HEK293T (cell line): ENCODE measurements at regions not wholly inside any gene's neighbourhood (a gene's known extent, or its start where the extent isn't known, plus 50 kb on each side); places are given as distances from the start of the nearest gene placed in this dataset.

Experiments used
- CTCF ChIA-PET: fragments of 350-600 bp; formaldehyde crosslinking; extraction: SDS; loops from one replicate; lab custom pipeline; 2021; ENCODE audit warnings: antibody characterized with exemption, inconsistent platforms; lab: Yijun Ruan, JAX
- POLR2A ChIA-PET: fragments of 350-600 bp; formaldehyde crosslinking; extraction: SDS; loops from one replicate; lab custom pipeline; 2020; ENCODE audit warnings: antibody characterized with exemption, inconsistent platforms; lab: Yijun Ruan, JAX
- DNase-seq: peaks from one replicate; pipeline ENCODE4 v3.0.0; 2012; ENCODE audit warnings: mixed read lengths; ENCODE audit errors: extremely low spot score
- ARNT ChIP-seq: fragments of 450-650 bp; IDR thresholded peaks from 2 replicates; pipeline ENCODE4 v1.6.1; 2017; ENCODE audit warnings: mild to moderate bottlenecking
- BHLHE40 ChIP-seq: fragments of 450-650 bp; IDR thresholded peaks from 2 replicates; pipeline ENCODE4 v1.6.1; 2016; ENCODE audit warnings: mild to moderate bottlenecking, moderate library complexity, borderline replicate concordance
- CTBP1 ChIP-seq: fragments of 450-650 bp; IDR thresholded peaks from 2 replicates; pipeline ENCODE4 v1.6.1; 2016; ENCODE audit warnings: borderline replicate concordance
- ELF4 ChIP-seq: fragments of 450-650 bp; IDR thresholded peaks from 2 replicates; pipeline ENCODE4 v1.6.1; 2017; ENCODE audit warnings: antibody characterized with exemption
- FOXA1 ChIP-seq: fragments of 450-650 bp; IDR thresholded peaks from 2 replicates; pipeline ENCODE4 v1.6.1; 2016; ENCODE audit warnings: mild to moderate bottlenecking
- FOXK2 ChIP-seq: fragments of 450-650 bp; IDR thresholded peaks from 2 replicates; pipeline ENCODE4 v1.6.1; 2016; ENCODE audit warnings: mild to moderate bottlenecking
- FOXM1 ChIP-seq: fragments of 450-650 bp; IDR thresholded peaks from 2 replicates; pipeline ENCODE4 v1.6.1; 2017; ENCODE audit warnings: mild to moderate bottlenecking, borderline replicate concordance
- HDGF ChIP-seq: fragments of 450-650 bp; IDR thresholded peaks from 2 replicates; pipeline ENCODE4 v1.6.1; 2017; ENCODE audit warnings: antibody characterized with exemption, borderline replicate concordance
- L3MBTL2 ChIP-seq: fragments of 450-650 bp; conservative IDR thresholded peaks from 2 replicates; pipeline ENCODE4 v1.6.1; 2016; ENCODE audit warnings: mild to moderate bottlenecking
- LEF1 ChIP-seq: fragments of 450-650 bp; IDR thresholded peaks from 2 replicates; pipeline ENCODE4 v1.6.1; 2017; ENCODE audit warnings: mild to moderate bottlenecking, borderline replicate concordance
- NFRKB ChIP-seq: fragments of 450-650 bp; IDR thresholded peaks from 2 replicates; pipeline ENCODE4 v1.6.1; 2016; ENCODE audit warnings: mild to moderate bottlenecking, moderate library complexity
- PKNOX1 ChIP-seq: fragments of 450-650 bp; IDR thresholded peaks from 2 replicates; pipeline ENCODE4 v1.6.1; 2016
- SP1 ChIP-seq: fragments of 450-650 bp; IDR thresholded peaks from 2 replicates; pipeline ENCODE4 v1.6.1; 2017
- SUZ12 ChIP-seq: fragments of 450-650 bp; IDR thresholded peaks from 2 replicates; pipeline ENCODE4 v1.6.1; 2016; ENCODE audit warnings: mild to moderate bottlenecking
- TARDBP ChIP-seq: fragments of 450-650 bp; IDR thresholded peaks from 2 replicates; pipeline ENCODE4 v1.6.1; 2016
- ZNF384 ChIP-seq: fragments of 450-650 bp; IDR thresholded peaks from 2 replicates; pipeline ENCODE4 v1.6.1; 2016

- DNase-seq: no peak
- ChIA-PET CTCF (no interaction called here), POLR2A (no interaction called here)
- TF ChIP-seq ELF4 (no peak), BHLHE40 (no peak)
Observed at GRCh38 chr13:111541752-111542529, 221.5 kb downstream of the TEX29 start.

- TF ChIP-seq NFRKB: no peak
- POLR2A ChIA-PET: no interaction called here
- no peak for DNase-seq
- CTCF ChIA-PET: no interaction called here
Observed at GRCh38 chr13:111542530-111543341, 222.3 kb downstream of the TEX29 start.

GRCh38 chr13:111546921-111547675 is 226.7 kb downstream of the TEX29 start:
- TF ChIP-seq ZNF384 (no peak), FOXM1 (no peak), SUZ12 (no peak), BHLHE40 (no peak), ARNT (no peak), NFRKB (no peak), CTBP1 (no peak), FOXA1 (no peak), L3MBTL2 (no peak), SP1 (no peak), PKNOX1 (no peak), FOXK2 (no peak), HDGF (no peak), LEF1 (no peak), ELF4 (no peak), TARDBP (no peak)
- POLR2A ChIA-PET: no interaction called here
- CTCF ChIA-PET: no interaction called here
- DNase-seq: no peak

- DNase-seq: no peak
- TF ChIP-seq ARNT: no peak
- no peak for TF ChIP-seq FOXK2
- no peak for TF ChIP-seq ELF4
- no peak for TF ChIP-seq FOXM1
- no peak for TF ChIP-seq L3MBTL2
- no peak for TF ChIP-seq ZNF384
- TF ChIP-seq NFRKB: no peak
- TF ChIP-seq LEF1: no peak
- POLR2A ChIA-PET: no interaction called here
- CTCF ChIA-PET: no interaction called here
Observed at GRCh38 chr13:111547726-111548273, 227.4 kb downstream of the TEX29 start.

GRCh38 chr13:111548301-111548700 is 227.9 kb downstream of the TEX29 start:
- DNase-seq: no peak
- TF ChIP-seq BHLHE40: no peak
- TF ChIP-seq ZNF384: no peak
- no peak for TF ChIP-seq PKNOX1
- TF ChIP-seq CTBP1: no peak
- ChIA-PET POLR2A (no interaction called here), CTCF (no interaction called here)

GRCh38 chr13:111548805-111549204 is 228.4 kb downstream of the TEX29 start:
- CTCF ChIA-PET: no interaction called here
- POLR2A ChIA-PET: no interaction called here
- no peak for DNase-seq
- TF ChIP-seq ARNT (no peak), SP1 (no peak), FOXA1 (no peak), ELF4 (no peak), HDGF (no peak)

GRCh38 chr13:111549464-111549863 is 229.0 kb downstream of the TEX29 start:
- CTCF ChIA-PET: no interaction called here
- TF ChIP-seq NFRKB (no peak), FOXK2 (no peak), FOXA1 (no peak), CTBP1 (no peak), ELF4 (no peak), ZNF384 (no peak), ARNT (no peak), LEF1 (no peak), HDGF (no peak), PKNOX1 (no peak), TARDBP (no peak), L3MBTL2 (no peak), FOXM1 (no peak), SP1 (no peak)
- DNase-seq: no peak

More at GRCh38 chr13:111549464-111549863, 229.0 kb downstream of the TEX29 start:
- POLR2A ChIA-PET: no interaction called here
